H1 (cell line): ENCODE measurements at regions not wholly inside any gene's neighbourhood (a gene's known extent, or its start where the extent isn't known, plus 50 kb on each side); places are given as distances from the start of the nearest gene placed in this dataset.
A peak's percentile ranks its signal among the peaks of the same experiment; 100 is the strongest.

ENCODE experiments used
- CTCF ChIA-PET: fragments of 300-600 bp; sonication (Branson Sonifier 250); formaldehyde crosslinking; loops from one replicate; lab custom pipeline; 2021; ENCODE audit not compliant: partially characterized antibody; lab: Charles Lee
- POLR2A ChIA-PET: fragments of 300-600 bp; sonication (Branson Sonifier 250); formaldehyde crosslinking; loops from one replicate; lab custom pipeline; 2021; ENCODE audit warnings: inconsistent platforms; ENCODE audit not compliant: partially characterized antibody; lab: Charles Lee
- DNase-seq, 2 experiments: peaks; one replicate each; pipeline versions ENCODE4 v3.0.0 to v3.0.0-alpha.2; 2010 to 2022; ENCODE audit warnings: low spot score in 2 of 2, low read depth in 1 of 2, mixed read lengths in 1 of 2
- FAIRE-seq: peaks from 2 replicates; lab custom pipeline; 2011; peaks lifted over from hg19 to GRCh38; lab: Jason Lieb, UNC
- H2AFZ ChIP-seq: 2 replicates; pipeline ENCODE4 v1.8.1; 2012; ENCODE audit warnings: low read length, inconsistent platforms
- H2AK5ac ChIP-seq: 2 replicates; pipeline ENCODE4 v1.6.1; 2013; ENCODE audit warnings: low read depth, low read length
- H2BK120ac ChIP-seq: replicated peaks from 2 replicates; pipeline ENCODE3; 2013; ENCODE audit warnings: low read depth, low read length, inconsistent platforms
- H2BK12ac ChIP-seq: 2 replicates; pipeline ENCODE4 v1.6.1; 2013; ENCODE audit warnings: low read depth, low read length
- H2BK15ac ChIP-seq: 2 replicates; pipeline ENCODE4 v1.6.1; 2013; ENCODE audit warnings: low read length
- H2BK20ac ChIP-seq: 2 replicates; pipeline ENCODE4 v1.6.1; 2013; ENCODE audit warnings: low read length
- H2BK5ac ChIP-seq: 2 replicates; pipeline ENCODE4 v1.6.1; 2013; ENCODE audit warnings: low read depth, low read length
- H3K14ac ChIP-seq: 2 replicates; pipeline ENCODE4 v1.6.1; 2013; ENCODE audit warnings: inconsistent platforms; ENCODE audit not compliant: insufficient read length
- H3K18ac ChIP-seq: 2 replicates; pipeline ENCODE4 v1.6.1; 2013; ENCODE audit warnings: low read length; ENCODE audit errors: extremely low read depth
- H3K23ac ChIP-seq: 2 replicates; pipeline ENCODE4 v1.6.1; 2013; ENCODE audit warnings: inconsistent platforms; ENCODE audit not compliant: insufficient read length
- H3K23me2 ChIP-seq: 2 replicates; pipeline ENCODE4 v1.6.1; 2013; ENCODE audit warnings: low read depth, low read length
- H3K27ac ChIP-seq: 2 replicates; pipeline ENCODE4 v1.6.1; 2011; ENCODE audit warnings: low read depth, low read length, inconsistent platforms
- H3K27me3 ChIP-seq, 4 experiments: replicated peaks in 1 of 4; 1 replicate in 1 of 4; 2 replicates in 3 of 4; pipeline versions ENCODE4 v1.6.1 to v1.8.1; 2011 to 2013; ENCODE audit warnings: low read length in 3 of 4, mild to moderate bottlenecking in 3 of 4, inconsistent platforms in 2 of 4, mixed read lengths in 2 of 4, moderate library complexity in 1 of 4; ENCODE audit not compliant: control insufficient read depth in 3 of 4, insufficient read depth in 3 of 4; ENCODE audit errors: extremely low read depth in 1 of 4
- H3K36me3 ChIP-seq, 4 experiments: 2 replicates each; pipeline versions ENCODE4 v1.6.1 to v1.8.1; 2011 to 2013; ENCODE audit warnings: mild to moderate bottlenecking in 4 of 4, low read length in 3 of 4, moderate library complexity in 2 of 4, control low read depth in 1 of 4, inconsistent platforms in 1 of 4; ENCODE audit not compliant: insufficient read depth in 4 of 4, control insufficient read depth in 2 of 4
- H3K4ac ChIP-seq: replicated peaks from 2 replicates; pipeline ENCODE3; 2013; ENCODE audit warnings: low read length, low read depth, mixed read lengths, inconsistent platforms; ENCODE audit not compliant: insufficient read length
- H3K4me1 ChIP-seq, 4 experiments: replicated peaks in 1 of 4; 1 replicate in 1 of 4; 2 replicates in 3 of 4; pipeline versions ENCODE4 v1.6.1 to v1.8.1; 2011 to 2013; ENCODE audit warnings: low read length in 3 of 4, inconsistent platforms in 2 of 4, mixed read lengths in 1 of 4; ENCODE audit not compliant: insufficient read depth in 4 of 4, control insufficient read depth in 3 of 4
- H3K4me2 ChIP-seq, 2 experiments: 2 replicates each; pipeline versions ENCODE4 v1.6.1 to v1.8.1; 2011 to 2013; ENCODE audit warnings: low read depth in 2 of 2, low read length in 2 of 2, control low read depth in 1 of 2, inconsistent platforms in 1 of 2, mild to moderate bottlenecking in 1 of 2; ENCODE audit not compliant: insufficient read depth in 1 of 2
- H3K4me3 ChIP-seq, 4 experiments: fragments of 200-600, 300-600 bp in 1 of 4; sonication (generic), shearing (Covaris generic), sonication (Bioruptor Twin) in 1 of 4; 2 replicates each; pipeline versions ENCODE4 v1.5.1 to v1.8.1; 2011 to 2016; ENCODE audit warnings: low read length in 4 of 4, low read depth in 3 of 4, control low read depth in 2 of 4, inconsistent platforms in 2 of 4, mild to moderate bottlenecking in 2 of 4, mixed read lengths in 1 of 4, moderate library complexity in 1 of 4; ENCODE audit not compliant: insufficient read depth in 2 of 4; ENCODE audit errors: extremely low read depth in 1 of 4
- H3K56ac ChIP-seq: replicated peaks from 2 replicates; pipeline ENCODE3; 2013; ENCODE audit warnings: low read depth, mild to moderate bottlenecking, mixed read lengths, low read length, inconsistent platforms; ENCODE audit not compliant: insufficient read length
- H3K79me1 ChIP-seq: 2 replicates; pipeline ENCODE4 v1.6.1; 2013; ENCODE audit warnings: low read depth, low read length, control low read depth
- H3K79me2 ChIP-seq, 2 experiments: 2 replicates each; pipeline versions ENCODE4 v1.6.1 to v1.8.1; 2012 to 2013; ENCODE audit warnings: low read length in 2 of 2, mild to moderate bottlenecking in 2 of 2, inconsistent platforms in 1 of 2; ENCODE audit not compliant: insufficient read depth in 2 of 2, control insufficient read depth in 1 of 2
- H3K9ac ChIP-seq, 4 experiments: replicated peaks in 1 of 4; 1 replicate in 1 of 4; 2 replicates in 3 of 4; pipeline versions ENCODE4 v1.6.1 to v1.8.1; 2011 to 2013; ENCODE audit warnings: low read depth in 3 of 4, low read length in 3 of 4, control low read depth in 2 of 4, mild to moderate bottlenecking in 2 of 4, moderate library complexity in 2 of 4, inconsistent platforms in 1 of 4; ENCODE audit errors: extremely low read depth in 1 of 4
- H3K9me3 ChIP-seq, 2 experiments: 2 replicates each; pipeline versions ENCODE4 v1.6.1 to v1.8.1; 2012 to 2013; ENCODE audit warnings: mild to moderate bottlenecking in 2 of 2, moderate library complexity in 2 of 2, control low read depth in 1 of 2, inconsistent platforms in 1 of 2, low read depth in 1 of 2, low read length in 1 of 2, mixed read lengths in 1 of 2; ENCODE audit not compliant: insufficient read depth in 2 of 2
- H4K20me1 ChIP-seq, 2 experiments: replicated peaks in 1 of 2; 2 replicates each; pipeline versions ENCODE3 to v1.8.1; 2011 to 2013; ENCODE audit warnings: inconsistent platforms in 2 of 2, low read length in 2 of 2, mild to moderate bottlenecking in 1 of 2; ENCODE audit not compliant: insufficient read depth in 2 of 2, control insufficient read depth in 1 of 2
- H4K5ac ChIP-seq: 2 replicates; pipeline ENCODE4 v1.6.1; 2013; ENCODE audit warnings: low read length, low read depth, mixed read lengths, inconsistent platforms; ENCODE audit not compliant: insufficient read length
- H4K8ac ChIP-seq: 2 replicates; pipeline ENCODE4 v1.8.0; 2013; ENCODE audit warnings: mild to moderate bottlenecking, moderate library complexity, low read length, inconsistent platforms; ENCODE audit not compliant: insufficient read depth; ENCODE audit errors: extremely low read depth
- H4K91ac ChIP-seq: replicated peaks from 2 replicates; pipeline ENCODE3; 2013; ENCODE audit warnings: low read length, mixed read lengths, inconsistent platforms; ENCODE audit not compliant: insufficient read length
- BRCA1 ChIP-seq: IDR thresholded peaks from 2 replicates; pipeline ENCODE4 v1.6.1; 2012; ENCODE audit warnings: low read depth, low read length, improper control_type of control experiment
- HDAC2 ChIP-seq, 2 experiments: fragments of 300-600 bp in 1 of 2; sonication (generic) in 1 of 2; IDR thresholded peaks; 2 replicates each; pipeline ENCODE4 v1.6.1; 2011 to 2012; ENCODE audit warnings: low read depth in 2 of 2, low read length in 2 of 2, mild to moderate bottlenecking in 2 of 2, moderate library complexity in 2 of 2, borderline replicate concordance in 1 of 2, inconsistent platforms in 1 of 2
- NRF1 ChIP-seq: IDR thresholded peaks from 2 replicates; pipeline ENCODE4 v1.6.1; 2011; ENCODE audit warnings: mild to moderate bottlenecking, low read depth, low read length, improper control_type of control experiment
- SP1 ChIP-seq: IDR thresholded peaks from 2 replicates; pipeline ENCODE4 v1.6.1; 2011; ENCODE audit warnings: low read depth, low read length
- SP2 ChIP-seq: IDR thresholded peaks from 2 replicates; pipeline ENCODE4 v1.6.1; 2012; ENCODE audit warnings: mild to moderate bottlenecking, low read length, inconsistent platforms
- ZNF274 ChIP-seq: IDR thresholded peaks from 2 replicates; pipeline ENCODE4 v1.7.0; 2012; ENCODE audit warnings: low read length, borderline replicate concordance; ENCODE audit errors: extremely low read depth
- WGBS, 2 experiments: shearing (Covaris generic) in 1 of 2; methylation state at CpG; one replicate each; pipeline versions ENCODE4 v1.1.6 to v1.1.7; 2013 to 2015; ENCODE audit warnings: low lambda C conversion rate in 2 of 2, mixed read lengths in 2 of 2, inconsistent platforms in 1 of 2, low coverage in 1 of 2, missing lambda C conversion rate in 1 of 2; ENCODE audit not compliant: insufficient replicate concordance in 2 of 2, insufficient coverage in 1 of 2, insufficient read length in 1 of 2; ENCODE audit errors: extremely low coverage in 1 of 2, missing lambda C conversion rate in 1 of 2; 5-methylcytosine and 5-hydroxymethylcytosine counted together
- TF ChIP-seq, protein P1 (sequence below), 3 experiments: IDR thresholded peaks; 1 replicate in 2 of 3; 2 replicates in 1 of 3; pipeline versions ENCODE4 v1.5.1 to v1.6.1; 2011; ENCODE audit warnings: low read length in 3 of 3, mild to moderate bottlenecking in 3 of 3, inconsistent platforms in 2 of 3, low read depth in 1 of 3, moderate library complexity in 1 of 3; ENCODE audit not compliant: insufficient read depth in 1 of 3; ENCODE audit errors: control extremely low read depth in 1 of 3

DNA sequence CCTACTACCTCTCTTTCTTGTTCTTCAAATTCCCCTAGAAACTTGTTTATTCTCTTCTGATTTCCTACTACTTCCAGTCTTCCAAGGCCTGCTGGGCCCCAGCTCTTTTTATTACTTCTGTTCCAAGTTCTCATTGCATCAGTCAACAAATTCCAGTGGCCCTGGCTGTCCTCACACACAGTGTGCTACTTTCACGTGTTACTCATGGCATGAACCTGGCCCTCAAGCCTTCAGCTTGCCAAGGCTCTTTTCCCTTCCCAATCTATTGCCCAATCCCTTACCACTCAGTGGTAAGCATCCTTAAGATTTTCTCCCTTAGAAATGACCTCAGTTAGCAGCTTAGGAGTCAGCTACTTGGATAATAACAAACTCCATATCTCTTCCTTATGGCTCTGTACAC, 613.5 kb downstream of the LMO4 start:
- no peak overlapping the region for H3K56ac ChIP-seq
- POLR2A ChIA-PET, result interaction anchor here (0.6 to 0.7 kb wide), 2 partner anchors 30 to 219 kb away, joined by 3 read pairs; no protein-coding TSS in a partner anchor
- DNase-seq (no peak), FAIRE-seq (no peak)
- TF ChIP-seq HDAC2 (IDR thresholded peaks at IDR 0.05; ENCODE audit: borderline replicate concordance in 1 of 2, low read depth in 2 of 2, low read length in 2 of 2), result no peak
- TF ChIP-seq ZNF274, result no peak
- no peak for TF ChIP-seq BRCA1
- no peak for TF ChIP-seq NRF1
- TF ChIP-seq, protein P1, sequence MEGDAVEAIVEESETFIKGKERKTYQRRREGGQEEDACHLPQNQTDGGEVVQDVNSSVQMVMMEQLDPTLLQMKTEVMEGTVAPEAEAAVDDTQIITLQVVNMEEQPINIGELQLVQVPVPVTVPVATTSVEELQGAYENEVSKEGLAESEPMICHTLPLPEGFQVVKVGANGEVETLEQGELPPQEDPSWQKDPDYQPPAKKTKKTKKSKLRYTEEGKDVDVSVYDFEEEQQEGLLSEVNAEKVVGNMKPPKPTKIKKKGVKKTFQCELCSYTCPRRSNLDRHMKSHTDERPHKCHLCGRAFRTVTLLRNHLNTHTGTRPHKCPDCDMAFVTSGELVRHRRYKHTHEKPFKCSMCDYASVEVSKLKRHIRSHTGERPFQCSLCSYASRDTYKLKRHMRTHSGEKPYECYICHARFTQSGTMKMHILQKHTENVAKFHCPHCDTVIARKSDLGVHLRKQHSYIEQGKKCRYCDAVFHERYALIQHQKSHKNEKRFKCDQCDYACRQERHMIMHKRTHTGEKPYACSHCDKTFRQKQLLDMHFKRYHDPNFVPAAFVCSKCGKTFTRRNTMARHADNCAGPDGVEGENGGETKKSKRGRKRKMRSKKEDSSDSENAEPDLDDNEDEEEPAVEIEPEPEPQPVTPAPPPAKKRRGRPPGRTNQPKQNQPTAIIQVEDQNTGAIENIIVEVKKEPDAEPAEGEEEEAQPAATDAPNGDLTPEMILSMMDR (IDR thresholded peaks at IDR 0.05; ENCODE audit: control extremely low read depth in 1 of 3, insufficient read depth in 1 of 3, low read depth in 1 of 3, low read length in 3 of 3), result no peak
- TF ChIP-seq SP1, result no peak
- TF ChIP-seq SP2, result no peak
- H3K79me2 ChIP-seq, result no peaks in the 10 kb centered on the region
- no peak overlapping the region for H3K27ac ChIP-seq
- H2AFZ ChIP-seq, result no peak overlapping the region
- H3K4me2 ChIP-seq, result peak overlapping the region in 1 of 2 experiments; percentile 31; a peak in 1 of 4 replicates
- H3K36me3 ChIP-seq, result no peaks in the 10 kb centered on the region
- no peak overlapping the region; the same call in 1 of the 2 replicates for H2BK15ac ChIP-seq
- H2BK20ac ChIP-seq, result peak overlapping the region; percentile 84; the same call in 1 of the 2 replicates
- H3K27me3 ChIP-seq, result no peaks in the 10 kb centered on the region
- peaks cover 0 to 6% (median 4%) of the 10 kb centered on the region in 4 experiments; a peak in 4 of 7 replicates for H3K4me1 ChIP-seq
- CTCF ChIA-PET, result interaction anchor here (1.0 to 2.5 kb wide), 3 partner anchors 12 to 132 kb away, joined by 3 to 12 read pairs (median 3); no protein-coding TSS in a partner anchor
- no peaks in the 10 kb centered on the region for H4K20me1 ChIP-seq
- H3K14ac ChIP-seq, result no peak overlapping the region
- no peaks in the 10 kb centered on the region for H3K79me1 ChIP-seq
- H3K18ac ChIP-seq, result no peak overlapping the region; the same call in 1 of the 2 replicates
- H2BK12ac ChIP-seq, result peak overlapping the region; percentile 56; the same call in 1 of the 2 replicates
- peak overlapping the region; percentile 70 for H4K91ac ChIP-seq
- 57% methylated on average over 1 of the region's 1 CpG; no CpG with 5 or more reads in 1 of the 2 experiments for WGBS, 2 experiments
- H3K4me3 ChIP-seq, result no peak overlapping the region
- H2AK5ac ChIP-seq, result no peak overlapping the region; the same call in 1 of the 2 replicates
- H4K8ac ChIP-seq, result no peak overlapping the region
- H3K9me3 ChIP-seq, result no peaks in the 10 kb centered on the region
- no peak overlapping the region for H3K4ac ChIP-seq
- no peak overlapping the region for H3K9ac ChIP-seq
- H2BK120ac ChIP-seq, result no peak overlapping the region
- H3K23me2 ChIP-seq, result no peaks in the 10 kb centered on the region; the same call in 1 of the 2 replicates
- H3K23ac ChIP-seq, result no peak overlapping the region
- H4K5ac ChIP-seq, result no peak overlapping the region
- peak overlapping the region; percentile 80; the same call in 1 of the 2 replicates for H2BK5ac ChIP-seq
